SIG-M5 treated with dmso at 0.1 percent for 504 hours (cell line): ENCODE measurements at regions not wholly inside any gene's neighbourhood (a gene's known extent, or its start where the extent isn't known, plus 50 kb on each side); places are given as distances from the start of the nearest gene placed in this dataset.

Source experiments
- DNase-seq: peaks from one replicate; lab custom pipeline; 2025; ENCODE audit not compliant: unreplicated experiment; lab: John Stamatoyannopoulos, UW

DNA sequence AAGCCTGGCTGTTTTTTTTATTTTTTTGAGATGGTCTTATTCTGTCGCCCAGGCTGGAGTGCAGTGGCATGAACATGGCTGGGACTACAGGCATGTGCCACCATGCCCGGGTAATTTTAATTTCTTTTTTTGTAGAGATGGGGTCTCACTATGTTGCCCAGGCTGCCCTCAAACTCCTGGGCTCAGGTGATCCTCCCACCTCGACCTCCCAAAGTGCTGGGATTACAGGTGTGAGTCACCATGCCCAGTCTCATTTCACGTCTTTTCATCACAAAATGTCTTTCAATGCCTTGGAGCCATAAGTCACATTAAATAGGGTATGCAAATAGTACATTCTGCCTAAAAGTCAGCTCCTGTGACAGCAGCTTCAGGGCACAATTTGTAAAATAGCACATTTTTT lies 52.8 kb downstream of the SOX2 start:
- no peak for DNase-seq

DNA sequence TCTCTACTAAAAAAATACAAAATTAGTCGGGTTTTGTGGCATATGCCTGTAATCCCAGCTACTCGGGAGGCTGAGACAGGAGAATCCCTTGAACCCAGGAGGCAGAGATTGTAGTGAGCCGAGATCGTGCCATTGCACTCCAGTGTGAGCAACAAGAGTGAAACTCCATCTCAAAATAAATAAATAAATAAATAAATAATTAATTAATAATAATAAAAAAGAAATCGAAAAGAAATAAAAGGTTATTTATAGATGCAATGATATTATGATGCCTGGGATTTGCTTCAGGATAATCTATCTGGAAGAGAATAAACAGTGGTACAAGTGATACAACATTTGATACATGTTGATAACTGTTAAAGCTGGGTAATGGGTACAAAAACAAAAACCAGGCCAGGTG lies 58.6 kb downstream of the SOX2 start:
- no peak for DNase-seq

DNA sequence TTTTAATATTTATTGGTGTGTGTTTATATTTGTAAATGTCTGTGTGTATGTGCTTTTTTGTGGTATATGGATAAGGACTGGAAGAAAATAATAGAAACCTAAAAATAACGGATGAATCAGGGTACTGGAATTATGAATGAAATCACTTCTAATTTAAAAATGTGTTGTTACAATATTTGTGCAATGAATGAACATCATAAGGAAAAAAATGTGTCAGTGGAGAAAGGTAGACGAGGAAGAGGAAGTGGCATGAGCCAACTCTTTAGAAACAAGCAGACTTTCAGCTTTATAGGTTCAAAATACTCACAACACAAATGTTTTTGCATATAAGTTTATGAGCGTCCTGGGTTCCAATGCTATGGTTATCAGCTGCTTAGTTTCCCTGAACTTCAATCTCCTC lies 59.4 kb downstream of the SOX2 start:
- no peak for DNase-seq

DNA sequence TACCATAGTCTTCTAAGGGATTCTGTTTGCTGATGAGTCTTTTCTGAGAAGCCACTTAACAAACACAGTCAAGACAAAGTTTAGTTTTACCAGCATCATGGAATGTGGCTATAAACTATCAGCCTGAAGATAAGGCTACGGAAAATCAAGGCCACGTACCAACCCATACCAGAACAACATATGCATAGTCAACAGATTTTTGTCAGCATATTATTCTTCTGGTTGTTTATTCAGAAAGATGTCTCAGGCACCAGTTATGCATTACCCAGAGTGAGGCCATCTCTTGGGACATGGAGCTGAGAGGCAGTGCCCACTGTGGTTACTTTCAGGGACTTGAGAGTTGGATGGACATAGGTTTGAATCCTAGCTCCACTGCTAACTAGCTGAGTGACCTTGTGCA lies 60.4 kb downstream of the SOX2 start:
- DNase-seq, result no peak

DNA sequence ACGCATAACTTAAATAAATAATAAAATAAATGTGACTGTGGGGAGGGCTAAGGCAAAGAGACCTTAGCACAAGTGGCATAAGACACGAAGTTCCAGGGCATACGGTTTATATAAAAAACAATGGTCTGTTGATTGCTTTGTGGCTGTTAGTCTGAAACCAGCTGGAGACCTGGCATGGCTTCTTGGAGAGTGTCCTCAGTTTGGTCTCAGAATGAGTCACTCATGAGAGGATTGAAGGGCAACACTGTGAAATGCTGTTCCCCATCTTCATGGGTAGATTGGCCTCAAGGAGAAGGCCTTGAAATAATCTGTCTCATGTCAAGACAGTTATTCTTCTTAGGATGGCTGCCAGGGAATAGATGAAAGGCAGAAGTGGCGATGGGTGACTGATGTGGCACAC lies 62.2 kb downstream of the SOX2 start:
- DNase-seq, result no peak

DNA sequence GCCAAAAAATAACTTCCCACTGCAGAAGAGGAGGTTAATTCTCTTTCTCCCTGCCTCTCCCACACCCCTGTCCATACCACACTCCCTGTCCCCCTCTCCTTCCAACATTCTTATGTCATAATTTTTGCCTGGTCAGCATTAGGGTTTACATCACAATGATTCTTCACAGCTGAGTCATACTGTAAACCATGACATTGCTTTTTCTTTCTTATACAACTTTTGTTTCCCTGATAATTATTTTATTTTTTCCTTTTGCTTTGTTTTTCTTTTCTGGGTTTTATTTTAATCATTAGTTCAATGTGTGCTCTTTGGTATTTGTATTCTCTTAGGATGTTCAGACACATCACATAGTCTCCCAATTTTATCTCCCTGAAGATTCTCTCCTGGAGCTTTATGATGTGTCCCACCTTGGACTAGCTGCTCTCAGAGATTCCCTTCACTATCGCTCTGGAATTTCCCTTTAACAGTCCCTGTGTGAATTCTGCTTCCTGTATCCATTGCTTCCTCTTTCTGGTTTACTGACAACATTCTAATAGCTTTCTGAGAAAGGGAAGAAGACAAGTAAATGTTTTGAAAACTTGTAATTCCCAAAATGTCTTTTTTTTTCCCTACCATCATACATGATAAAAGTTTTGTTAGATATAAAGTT lies 70.7 kb downstream of the SOX2 start:
- DNase-seq, result no peak

DNA sequence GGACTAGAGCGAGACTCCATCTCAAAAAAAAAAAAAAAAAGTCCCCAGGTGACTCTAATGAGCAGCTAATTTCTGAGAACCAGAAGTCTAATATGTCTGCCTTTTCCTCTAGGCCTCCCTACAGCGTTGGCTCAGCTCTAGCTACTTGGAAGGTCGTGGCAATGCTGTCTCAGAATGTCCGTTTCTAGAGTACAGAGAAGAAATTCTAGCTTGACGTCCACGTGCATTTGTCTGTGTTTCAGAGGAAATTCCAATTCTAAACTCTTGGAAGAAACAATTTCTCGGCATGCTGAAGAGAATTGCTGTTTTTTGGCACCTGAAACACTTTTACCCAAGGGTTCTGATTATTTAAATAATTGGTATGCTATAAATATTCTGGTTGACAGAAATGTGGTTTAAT lies 78.8 kb downstream of the SOX2 start:
- no peak for DNase-seq

DNA sequence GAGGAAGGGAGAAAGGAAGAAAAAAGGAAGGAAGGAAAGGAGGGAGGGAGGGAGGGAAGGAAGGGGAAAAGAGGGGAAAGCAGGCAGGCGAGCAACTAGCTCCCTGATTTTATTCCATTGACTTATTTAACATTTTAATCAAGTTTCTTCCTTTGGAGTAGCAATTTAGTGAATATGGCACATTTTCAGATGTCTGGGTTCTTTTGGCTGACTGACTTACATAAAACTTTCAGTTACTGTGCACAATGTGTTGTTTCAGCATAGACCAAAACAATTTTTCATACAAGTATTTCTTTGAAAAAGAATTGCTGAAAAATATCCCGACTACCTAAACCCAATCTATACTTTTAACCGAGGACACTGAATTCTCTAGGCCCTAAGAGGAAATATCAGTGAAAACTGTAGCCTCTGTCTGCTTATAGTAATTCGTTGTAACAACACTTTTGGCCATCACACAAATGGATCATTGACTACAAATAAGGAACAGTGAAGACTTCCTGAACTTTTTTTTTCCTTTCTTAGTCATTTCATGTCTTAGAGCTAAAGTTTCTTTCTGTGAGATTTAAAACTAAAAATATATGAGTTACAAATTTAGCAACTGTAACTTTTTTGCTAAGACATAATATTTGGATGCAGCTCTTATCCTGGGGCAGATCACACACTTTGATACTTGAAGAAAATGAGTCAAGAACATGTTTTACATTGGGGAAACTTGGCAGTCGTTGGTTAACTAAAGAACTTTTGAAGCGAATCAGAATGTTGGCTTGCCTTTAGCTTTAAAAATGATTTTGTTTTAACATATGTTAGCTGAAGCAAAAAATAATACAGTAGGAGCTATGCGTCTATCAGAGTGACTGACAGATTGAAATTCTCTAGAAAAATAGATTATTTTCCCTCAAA lies 79.6 kb downstream of the SOX2 start:
- no peak for DNase-seq

DNA sequence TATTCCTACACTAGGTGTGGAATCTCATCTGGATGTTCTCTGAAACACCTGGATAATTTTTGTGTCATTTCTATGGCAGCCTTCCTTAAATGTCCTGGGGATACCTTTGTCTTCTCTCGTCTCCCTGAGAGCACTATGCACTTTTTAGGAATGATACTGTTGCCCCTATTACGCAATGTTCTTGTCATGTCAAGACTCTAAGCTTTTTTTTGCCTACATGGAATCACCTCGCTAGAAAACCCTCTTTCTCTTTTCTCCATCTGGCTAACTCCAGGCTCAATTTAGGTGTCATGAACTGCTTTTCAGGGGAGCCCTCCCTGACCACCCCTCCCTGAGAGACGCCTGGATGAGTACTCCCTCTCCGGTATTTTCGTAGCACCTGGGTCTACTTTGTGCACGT lies 81.3 kb downstream of the SOX2 start:
- no peak for DNase-seq

DNA sequence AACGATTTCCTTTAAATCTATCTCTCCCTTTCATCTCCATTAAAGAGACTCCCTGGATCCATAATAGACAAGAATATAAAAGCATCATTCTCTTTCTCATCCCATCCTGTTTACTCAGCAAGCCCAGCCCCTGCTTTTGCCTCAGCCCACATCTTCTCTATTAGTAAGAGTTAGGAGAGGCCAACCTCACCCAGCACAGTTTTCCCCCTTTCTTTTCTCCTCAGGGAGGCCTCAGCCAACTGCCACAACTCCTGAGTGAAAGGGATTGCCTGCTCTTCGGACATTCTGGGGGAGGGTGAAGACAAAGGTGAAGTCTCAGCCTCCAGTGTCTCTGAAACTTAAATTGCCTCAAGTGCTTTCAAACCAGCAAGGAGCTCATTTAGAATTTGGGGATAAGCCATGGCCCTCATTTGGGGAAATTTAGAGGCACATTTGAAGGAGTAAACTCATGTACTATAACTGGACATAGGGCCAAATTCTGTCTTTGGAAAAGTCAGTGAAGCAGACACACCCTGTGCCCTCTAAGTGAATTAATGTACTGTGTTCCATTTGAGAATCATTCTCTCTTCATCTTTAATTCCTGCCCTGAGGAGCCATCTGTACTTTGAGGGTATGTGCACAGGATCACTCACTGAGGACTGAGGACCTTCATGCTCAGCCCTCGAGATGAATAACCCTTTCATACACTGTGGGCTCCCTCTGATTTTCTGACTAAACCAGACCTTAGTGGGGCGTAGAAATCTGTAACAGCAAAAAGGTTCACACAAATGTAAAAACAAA lies 82.5 kb downstream of the SOX2 start:
- no peak for DNase-seq

DNA sequence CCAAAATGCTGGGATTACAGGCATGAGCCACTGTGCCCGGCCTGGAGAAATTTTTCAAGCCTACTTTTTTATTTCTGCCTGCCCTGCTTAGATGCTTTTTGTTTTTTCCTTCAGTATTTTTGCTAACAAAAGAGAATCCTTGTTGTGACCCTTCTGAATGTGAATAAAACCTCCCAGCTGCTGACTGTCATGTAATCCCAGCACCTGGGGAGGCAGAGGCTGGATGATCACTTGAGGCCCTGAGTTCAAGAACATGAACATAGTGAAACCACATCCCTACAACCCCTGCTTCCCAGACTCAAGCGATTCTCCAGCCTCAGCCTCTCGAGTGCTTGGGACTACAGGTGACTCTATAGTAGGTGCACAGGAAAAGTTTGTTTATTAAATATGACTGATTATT lies 84.9 kb downstream of the SOX2 start:
- DNase-seq, result no peak

DNA sequence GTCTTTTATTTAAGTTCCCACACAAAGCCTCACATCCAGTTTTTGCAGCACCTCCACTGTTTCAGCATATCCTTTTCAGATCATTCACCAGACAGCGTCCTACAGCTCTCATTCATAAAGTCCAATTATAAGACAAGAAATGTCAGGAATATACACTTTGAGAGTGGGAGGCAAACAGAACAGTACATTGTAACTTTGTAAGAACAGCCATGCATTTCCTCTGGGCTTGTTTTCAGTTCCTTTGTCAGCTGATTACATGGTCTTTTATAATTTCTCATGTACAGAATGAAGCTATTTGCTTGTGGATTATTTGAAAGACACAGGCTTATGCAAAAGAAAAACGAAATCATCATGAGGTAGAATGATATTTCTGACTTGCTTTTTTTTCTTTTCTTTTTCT lies 85.7 kb downstream of the SOX2 start:
- DNase-seq, result no peak

DNA sequence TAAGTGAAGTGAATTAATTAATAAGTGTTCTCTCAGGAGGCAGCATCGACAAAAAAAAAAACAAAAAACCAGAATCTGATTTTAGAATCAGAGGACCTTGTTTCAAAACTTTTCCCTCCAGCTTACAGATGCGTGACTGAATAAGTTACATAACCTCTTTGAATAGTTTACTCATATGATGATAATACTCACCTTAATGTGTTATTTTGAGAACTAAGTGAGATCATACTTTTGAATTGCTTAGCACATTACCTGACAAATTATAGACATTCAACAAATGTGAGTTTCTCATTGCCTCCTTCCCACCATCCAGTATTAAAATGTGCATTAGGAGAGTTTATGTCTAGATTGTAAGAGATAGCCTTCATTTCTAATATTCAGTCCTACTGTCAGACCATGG lies 94.0 kb downstream of the SOX2 start:
- DNase-seq, result no peak

DNA sequence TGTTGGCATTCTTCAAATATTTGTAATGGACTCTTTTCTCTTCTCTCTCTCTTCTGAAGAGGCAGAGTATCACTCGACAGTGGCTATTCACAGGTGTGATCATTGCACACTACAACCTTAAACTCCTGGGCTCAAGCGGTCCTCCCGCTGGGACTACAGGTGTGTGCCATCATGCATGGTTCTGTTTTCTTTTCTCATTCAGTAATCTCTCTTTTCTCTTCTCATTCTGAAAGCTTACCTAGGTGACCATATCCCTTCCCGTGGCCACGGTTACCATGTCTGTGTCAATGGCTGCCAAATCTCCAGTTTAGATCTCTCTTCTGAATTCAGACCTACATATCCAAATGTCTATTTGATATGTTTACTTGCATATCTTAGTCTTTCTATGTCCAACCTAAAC lies 96.3 kb downstream of the SOX2 start:
- no peak for DNase-seq

DNA sequence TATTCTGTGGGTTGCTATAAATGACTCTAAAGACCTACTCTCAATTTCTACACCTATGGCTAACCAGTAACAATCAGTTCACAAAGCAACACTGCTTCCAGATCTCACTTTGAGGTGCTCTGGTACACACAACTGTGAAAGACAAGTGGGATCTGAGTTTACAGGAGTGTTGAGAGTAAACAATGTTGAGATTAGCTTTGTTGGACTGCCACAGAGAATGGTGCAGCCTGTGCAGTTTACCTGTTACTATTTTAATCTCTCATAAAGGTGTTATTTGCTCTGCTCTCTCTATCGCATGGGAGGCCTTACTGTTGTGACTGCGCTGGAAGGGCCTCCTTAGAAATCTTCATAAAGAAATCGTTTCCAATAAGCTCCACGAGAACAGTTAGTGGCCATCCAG lies 112.0 kb downstream of the SOX2 start:
- no peak for DNase-seq

DNA sequence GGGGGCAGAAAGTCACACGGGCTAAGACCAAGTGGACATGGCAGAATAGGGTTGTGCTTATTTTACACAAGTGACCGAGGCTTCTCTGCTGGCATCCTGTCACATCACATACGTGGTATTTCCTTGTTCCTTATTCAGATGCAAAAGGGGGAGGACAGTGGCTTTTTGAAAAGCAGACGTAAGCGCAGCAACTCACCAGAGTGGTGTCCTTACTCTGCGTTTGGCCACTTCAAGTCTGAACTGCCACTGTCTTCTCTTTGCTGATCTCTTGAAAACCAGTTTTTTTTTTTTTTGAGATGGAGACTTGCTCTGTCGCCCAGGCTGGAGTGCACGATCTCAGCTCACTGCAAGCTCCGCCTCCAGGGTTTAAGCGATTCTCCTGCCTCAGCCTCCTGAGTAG lies 113.2 kb downstream of the SOX2 start:
- DNase-seq, result no peak

DNA sequence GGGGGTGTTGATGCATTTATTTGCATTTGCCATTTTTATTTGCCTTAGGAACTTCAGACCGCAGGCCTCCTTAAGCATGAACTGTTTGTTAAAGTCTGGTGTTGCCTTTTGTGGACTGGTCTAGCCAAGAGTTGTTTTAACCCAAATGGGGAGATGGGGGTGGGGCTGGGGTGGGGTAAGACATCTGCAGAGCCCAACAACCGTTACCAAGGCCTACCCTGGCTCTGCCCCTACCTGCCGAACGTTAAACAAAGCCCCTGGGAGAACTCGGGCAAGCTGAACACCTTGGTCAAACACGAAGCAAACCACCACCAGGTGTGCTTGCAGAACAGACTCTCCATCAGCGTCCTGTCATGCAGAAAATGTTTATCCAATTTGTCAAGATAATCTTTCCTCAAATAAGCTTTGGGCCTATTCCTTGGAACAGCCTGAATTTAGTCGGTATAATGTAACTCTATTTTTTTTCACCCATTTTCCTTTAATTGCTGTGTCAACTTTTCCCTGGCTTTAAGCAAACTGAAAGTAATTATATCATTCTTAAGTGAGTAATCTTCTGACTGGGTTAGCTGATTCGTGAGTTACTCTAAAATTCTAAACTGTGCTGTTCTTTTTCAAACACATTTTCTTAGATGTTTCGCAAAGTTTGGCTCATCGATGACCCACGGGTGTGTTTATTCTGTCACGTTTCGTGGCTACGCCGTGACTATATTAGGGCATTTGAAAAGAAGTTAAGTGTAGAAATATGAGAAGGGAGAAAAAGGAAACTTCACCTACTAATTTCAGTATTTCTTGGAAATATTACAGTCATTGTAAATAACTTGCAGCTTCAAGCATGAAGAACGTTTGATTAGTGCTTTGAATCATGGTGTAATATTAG lies 127.6 kb downstream of the SOX2 start:
- DNase-seq, result peak; percentile 27

DNA sequence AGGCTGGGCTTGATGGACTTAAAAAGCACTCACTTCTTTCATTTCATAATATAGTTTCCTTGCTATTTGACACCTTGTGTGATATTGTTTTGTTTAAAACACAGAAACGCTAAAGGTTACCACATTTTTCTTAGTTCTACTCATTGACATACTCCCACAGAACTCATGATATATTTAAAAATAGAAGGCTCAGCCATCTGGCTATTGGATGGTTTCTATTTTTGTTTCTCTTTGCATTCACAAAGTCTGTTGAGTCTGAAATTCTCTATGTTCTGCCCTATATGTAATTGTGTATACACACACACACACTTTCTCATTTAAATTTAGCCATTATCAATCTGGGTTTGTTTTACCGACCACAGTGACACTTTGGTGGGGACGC lies 128.2 kb downstream of the SOX2 start:
- DNase-seq, result no peak

DNA sequence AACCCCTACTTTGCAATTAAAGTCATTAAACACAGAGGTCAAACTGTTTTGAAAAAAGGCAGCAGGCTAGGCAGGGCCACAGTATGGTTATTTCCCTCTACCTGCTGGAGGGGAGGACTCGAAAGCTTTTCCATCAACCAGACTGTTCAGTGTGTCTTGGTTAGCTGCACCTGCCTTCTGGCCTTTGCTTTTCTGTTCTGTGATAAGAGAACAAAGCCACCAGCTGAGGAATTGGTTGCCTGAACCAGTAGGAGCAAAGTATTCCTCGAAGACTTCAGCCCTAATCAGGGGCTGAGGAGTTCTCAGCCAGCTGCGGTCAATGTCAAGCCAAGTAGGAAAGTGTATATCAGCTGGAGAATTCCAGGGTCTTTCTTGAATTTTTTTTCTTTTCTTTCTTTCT lies 132.5 kb downstream of the SOX2 start:
- DNase-seq, result no peak

DNA sequence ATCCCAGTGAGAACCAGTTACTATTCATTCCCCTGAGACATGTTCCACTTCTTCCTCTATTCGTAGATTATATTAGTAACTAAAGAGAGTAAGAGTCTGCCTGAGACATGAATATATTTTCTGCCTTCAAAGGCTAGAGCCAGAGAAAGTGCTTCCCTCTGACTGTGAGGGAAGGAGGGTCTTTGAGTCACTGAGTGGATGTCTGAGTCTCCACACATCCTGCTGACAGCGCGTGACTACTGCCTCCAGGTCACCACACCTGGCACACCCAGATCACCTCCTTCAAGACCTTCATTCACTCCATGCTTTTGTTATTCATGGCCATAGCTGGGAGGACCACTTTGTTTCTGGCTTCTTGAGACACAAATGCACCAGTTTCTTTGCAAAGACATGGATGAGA lies 135.6 kb downstream of the SOX2 start:
- DNase-seq, result no peak

DNA sequence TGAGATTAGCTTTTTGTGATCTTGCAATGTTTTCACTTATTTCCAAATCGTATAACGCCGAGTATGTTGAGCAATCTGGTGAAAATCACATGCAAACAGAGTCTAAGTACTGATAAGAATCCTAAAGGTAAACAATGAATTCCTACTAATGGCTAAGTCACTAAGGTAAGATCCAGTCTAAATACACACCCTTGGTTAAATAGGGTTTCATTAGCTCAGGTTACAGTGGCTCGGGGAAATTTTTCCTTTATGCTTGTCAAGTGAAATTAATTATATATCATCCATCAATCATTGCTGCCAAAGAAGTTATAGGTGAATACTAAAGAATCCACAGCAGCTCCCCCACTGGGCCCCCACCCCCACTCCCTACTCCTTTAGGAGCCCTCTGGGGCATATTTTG lies 139.3 kb downstream of the SOX2 start:
- peak; percentile 65 for DNase-seq
